Vagina (tissue), 2 donors: ENCODE measurements at regions not wholly inside any gene's neighbourhood (a gene's known extent, or its start where the extent isn't known, plus 50 kb on each side); places are given as distances from the start of the nearest gene placed in this dataset.

Experiments
- CTCF ChIP-seq, 3 experiments: fragments of 450-650 bp in 2 of 3; fragments of 200-600 bp in 1 of 3; sonication (generic) in 1 of 3; IDR thresholded peaks; one replicate each; pipeline ENCODE4 v1.5.1; 2017 to 2019; ENCODE audit warnings: antibody characterized with exemption in 3 of 3, mild to moderate bottlenecking in 2 of 3, moderate library complexity in 2 of 3
- POLR2A ChIP-seq, 2 donors: fragments of 450-650 bp; IDR thresholded peaks; one replicate each; pipeline ENCODE4 v1.6.1; 2017; ENCODE audit warnings: antibody characterized with exemption in 2 of 2, mild to moderate bottlenecking in 2 of 2, moderate library complexity in 2 of 2
- POLR2AphosphoS5 ChIP-seq, 2 donors: sonication (generic); formaldehyde crosslinking; IDR thresholded peaks; one replicate each; pipeline ENCODE4 v1.9.0; 2017; ENCODE audit warnings: antibody characterized with exemption in 2 of 2, mild to moderate bottlenecking in 2 of 2, low read depth in 1 of 2; ENCODE audit not compliant: insufficient read depth in 1 of 2

GRCh38 chr13:72120632-72121031 lies 253.6 kb upstream of the DACH1 start:
- TF ChIP-seq POLR2AphosphoS5 (IDR thresholded peaks at IDR 0.05; ENCODE audit: insufficient read depth in 1 of 2, low read depth in 1 of 2) (no peak), CTCF (IDR thresholded peaks at IDR 0.05) (no peak), POLR2A (IDR thresholded peaks at IDR 0.05) (no peak)
